AML-193 (cell line): ENCODE measurements at regions not wholly inside any gene's neighbourhood (a gene's known extent, or its start where the extent isn't known, plus 50 kb on each side); places are given as distances from the start of the nearest gene placed in this dataset.

Experiments
- DNase-seq, 2 experiments: peaks; one replicate each; lab custom pipeline; 2025; lab: John Stamatoyannopoulos, UW

DNA sequence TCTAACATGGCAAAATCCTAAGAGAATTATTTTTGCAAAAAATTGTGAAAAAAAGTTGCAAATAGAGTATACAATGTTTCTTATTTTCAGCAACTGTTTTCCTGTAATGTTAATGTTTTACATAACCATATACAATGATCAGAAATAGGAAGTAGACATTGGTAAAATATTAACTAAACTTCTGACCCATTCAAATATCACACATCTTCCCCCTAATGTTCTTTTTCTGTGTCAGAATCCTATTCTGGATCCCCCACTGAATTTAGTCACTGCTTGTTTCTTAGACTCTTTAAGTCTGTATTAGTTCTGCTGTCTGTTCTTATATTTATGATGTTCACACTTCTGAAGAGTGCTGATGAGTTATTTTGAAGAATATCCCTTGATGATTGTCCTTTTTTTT lies 62.0 kb downstream of the HFE start:
- no peak for DNase-seq

DNA sequence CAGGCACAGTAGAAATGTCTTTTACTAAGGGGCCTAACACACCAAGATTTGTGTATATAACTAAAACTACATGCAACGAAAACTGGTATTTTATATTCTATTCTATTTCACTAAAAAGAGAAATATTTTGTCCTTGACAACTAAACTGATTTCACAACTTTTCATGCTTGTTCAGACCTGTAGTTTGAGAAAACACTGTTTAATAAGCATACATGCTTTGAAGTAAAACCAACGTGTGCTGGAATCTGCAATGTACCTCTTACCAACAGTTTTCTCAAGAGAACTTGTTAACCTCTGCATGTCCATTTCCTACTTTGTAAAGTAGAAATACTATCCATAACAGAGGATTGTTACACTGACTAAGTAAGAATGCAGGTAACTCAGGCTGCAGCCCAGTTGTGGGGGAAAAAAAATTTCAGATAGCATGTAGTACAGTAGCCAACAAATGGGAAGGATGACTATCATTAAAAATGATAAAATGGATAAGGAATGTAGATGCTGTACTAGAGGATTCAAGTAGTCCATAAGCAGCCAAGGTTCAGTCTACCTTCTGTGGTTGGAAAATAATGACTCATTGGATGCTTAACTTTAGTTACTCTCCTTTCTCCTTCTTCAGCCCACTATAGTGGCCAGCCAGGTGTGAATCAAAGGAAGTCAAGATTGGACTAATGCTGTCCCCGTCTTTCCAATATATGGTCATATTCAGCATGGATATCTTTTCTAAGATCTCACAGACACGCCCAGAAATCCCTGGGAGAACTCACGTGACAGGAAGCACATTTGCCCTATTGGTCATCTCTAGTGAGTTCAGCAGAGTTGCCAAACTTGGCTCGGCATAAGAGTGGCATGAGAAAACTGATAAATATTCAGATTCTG lies 65.2 kb downstream of the HFE start:
- DNase-seq = no peak

DNA sequence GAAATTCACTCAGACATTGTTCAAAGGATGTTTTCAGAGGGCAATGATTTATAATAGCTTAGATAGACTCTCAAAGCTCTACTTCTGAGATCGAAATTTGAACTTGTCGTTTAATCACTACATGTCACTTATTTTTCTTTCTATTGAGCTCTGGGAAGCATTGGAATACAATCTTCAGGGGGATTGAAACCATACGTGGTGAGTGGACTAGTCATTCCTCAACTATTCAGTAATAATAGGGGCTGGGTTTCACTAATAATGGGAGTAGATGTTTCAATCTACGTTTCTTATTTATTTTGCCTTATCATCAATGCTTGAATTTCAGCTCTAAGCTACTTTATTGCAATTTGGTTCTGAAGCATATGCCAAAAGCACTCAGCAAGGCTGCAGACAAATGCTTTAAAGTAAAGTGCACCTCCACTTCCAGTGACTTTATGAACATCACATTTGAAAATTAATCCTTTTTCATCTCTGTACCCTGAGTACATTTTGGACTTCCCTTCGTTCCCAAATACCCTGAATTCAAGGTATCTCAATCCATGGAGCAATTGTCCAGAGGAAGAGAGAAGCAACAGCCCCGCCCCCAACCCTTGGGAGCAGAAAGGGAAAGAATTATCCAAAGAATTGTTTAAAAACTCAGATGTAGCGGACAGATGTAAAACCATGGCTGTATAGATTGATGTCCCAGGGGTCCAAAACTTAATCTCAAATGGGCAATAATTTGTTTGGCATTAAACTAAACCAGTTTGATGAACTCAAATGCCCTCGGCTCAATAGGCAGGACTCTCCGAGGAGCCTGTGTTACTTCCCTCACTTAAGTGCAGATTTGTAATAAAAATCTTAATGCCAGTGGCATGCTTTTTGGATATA lies 68.1 kb downstream of the HFE start:
- no peak for DNase-seq

DNA sequence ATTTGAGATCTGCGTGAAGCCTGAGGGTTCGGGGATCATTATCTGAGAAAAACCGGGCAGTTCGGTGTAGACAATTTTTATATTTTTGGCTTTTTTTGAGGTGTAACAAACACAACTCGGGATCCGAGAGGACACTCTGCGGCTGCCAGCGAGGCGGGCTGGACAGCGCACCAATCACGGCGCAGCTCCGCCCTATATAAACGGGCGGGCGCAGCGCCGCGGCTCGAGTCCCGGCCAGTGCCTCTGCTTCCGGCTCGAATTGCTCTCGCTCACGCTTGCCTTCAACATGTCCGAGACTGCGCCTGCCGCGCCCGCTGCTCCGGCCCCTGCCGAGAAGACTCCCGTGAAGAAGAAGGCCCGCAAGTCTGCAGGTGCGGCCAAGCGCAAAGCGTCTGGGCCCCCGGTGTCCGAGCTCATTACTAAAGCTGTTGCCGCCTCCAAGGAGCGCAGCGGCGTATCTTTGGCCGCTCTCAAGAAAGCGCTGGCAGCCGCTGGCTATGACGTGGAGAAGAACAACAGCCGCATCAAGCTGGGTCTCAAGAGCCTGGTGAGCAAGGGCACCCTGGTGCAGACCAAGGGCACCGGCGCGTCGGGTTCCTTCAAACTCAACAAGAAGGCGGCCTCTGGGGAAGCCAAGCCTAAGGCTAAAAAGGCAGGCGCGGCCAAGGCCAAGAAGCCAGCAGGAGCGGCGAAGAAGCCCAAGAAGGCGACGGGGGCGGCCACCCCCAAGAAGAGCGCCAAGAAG lies 69.0 kb downstream of the HFE start:
- DNase-seq = no peak

DNA sequence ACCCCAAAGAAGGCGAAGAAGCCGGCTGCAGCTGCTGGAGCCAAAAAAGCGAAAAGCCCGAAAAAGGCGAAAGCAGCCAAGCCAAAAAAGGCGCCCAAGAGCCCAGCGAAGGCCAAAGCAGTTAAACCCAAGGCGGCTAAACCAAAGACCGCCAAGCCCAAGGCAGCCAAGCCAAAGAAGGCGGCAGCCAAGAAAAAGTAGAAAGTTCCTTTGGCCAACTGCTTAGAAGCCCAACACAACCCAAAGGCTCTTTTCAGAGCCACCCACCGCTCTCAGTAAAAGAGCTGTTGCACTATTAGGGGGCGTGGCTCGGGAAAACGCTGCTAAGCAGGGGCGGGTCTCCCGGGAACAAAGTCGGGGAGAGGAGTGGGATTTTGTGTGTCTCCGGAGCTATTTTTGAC lies 69.6 kb downstream of the HFE start:
- DNase-seq = no peak

DNA sequence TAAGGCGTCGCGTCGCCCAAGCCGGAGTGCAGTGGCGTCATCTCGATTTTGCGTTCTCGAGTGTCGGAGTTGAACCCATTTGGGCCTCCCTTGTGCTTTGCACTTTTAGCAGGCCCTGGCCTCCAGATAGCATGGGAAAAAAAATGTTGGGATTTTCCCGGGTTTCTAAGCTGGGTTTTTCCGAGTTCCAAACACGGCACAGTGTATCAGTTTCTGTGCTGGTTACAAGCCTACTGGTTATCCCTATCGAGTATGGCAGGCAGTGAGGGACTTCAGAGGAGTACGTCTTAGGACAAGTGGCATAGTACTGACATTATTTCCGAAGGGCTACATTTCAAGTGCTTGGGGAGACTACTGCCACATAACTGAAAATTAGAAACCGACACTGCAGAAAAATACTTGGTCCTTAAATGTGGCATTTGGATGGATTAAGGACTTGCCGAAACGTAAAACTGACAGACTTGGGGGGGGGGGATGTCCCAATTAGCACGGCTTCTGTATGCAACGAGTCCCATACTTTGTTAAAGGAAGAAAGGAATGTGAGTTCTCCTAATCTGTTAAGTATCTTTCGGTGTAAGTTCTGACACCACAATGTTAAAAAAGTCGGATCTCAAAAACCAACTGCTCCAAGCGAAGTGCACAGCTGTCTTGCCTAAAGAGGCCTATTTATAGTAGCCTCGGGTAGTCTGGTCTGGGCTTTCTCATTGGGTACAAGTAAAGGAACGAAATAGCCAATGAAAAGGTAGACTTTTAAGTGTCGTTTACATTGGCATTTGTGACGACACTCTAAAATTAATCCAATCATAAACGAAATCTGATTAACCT lies 70.2 kb downstream of the HFE start:
- DNase-seq = no peak

DNA sequence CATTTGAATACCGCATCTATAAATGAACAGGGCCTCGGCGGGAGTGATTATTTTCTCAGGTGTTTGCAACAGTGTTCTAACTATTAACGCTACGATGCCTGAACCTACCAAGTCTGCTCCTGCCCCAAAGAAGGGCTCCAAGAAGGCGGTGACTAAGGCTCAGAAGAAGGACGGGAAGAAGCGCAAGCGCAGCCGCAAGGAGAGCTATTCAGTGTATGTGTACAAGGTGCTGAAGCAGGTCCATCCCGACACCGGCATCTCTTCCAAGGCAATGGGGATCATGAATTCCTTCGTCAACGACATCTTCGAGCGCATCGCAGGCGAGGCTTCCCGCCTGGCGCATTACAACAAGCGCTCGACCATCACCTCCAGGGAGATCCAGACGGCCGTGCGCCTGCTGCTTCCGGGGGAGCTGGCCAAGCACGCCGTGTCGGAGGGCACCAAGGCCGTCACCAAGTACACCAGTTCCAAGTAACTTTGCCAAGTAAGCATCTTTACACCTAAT lies 70.9 kb downstream of the HFE start:
- no peak for DNase-seq

DNA sequence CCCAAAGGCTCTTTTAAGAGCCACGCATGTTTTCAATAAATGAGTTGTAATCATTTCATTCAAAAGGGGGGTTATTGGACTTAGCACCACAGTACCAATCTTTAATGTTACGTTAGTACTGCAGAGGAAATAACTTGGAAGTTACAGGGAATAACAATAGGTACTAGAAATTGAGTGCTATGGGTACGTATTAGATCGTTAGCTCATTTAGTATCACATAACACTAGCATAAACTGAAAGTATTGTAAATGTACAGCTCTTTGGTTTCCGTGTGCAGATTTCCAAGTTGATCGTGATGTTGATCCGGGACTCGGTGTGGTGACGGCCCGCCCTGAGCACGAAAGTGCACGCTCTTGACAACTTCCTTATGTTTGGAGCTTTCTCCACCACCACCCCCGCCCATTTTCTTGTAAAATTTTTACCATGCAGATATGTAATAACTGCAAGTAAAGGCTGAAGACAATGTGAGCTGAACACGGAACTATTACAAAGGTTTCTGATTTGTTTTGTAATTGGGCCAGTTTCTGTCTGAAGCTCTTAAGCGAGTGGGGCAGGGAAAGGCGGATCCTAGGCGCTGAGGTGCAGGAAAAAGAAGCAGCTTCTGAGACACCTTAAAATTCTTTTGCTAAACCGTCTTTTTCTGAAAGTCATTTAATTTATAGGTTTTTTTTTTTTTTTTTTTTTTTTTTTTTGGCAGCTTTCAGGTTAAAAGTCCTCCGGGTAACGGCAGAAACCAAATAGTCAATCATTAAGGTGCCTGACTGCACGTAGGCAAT lies 71.5 kb downstream of the HFE start:
- DNase-seq = no peak

DNA sequence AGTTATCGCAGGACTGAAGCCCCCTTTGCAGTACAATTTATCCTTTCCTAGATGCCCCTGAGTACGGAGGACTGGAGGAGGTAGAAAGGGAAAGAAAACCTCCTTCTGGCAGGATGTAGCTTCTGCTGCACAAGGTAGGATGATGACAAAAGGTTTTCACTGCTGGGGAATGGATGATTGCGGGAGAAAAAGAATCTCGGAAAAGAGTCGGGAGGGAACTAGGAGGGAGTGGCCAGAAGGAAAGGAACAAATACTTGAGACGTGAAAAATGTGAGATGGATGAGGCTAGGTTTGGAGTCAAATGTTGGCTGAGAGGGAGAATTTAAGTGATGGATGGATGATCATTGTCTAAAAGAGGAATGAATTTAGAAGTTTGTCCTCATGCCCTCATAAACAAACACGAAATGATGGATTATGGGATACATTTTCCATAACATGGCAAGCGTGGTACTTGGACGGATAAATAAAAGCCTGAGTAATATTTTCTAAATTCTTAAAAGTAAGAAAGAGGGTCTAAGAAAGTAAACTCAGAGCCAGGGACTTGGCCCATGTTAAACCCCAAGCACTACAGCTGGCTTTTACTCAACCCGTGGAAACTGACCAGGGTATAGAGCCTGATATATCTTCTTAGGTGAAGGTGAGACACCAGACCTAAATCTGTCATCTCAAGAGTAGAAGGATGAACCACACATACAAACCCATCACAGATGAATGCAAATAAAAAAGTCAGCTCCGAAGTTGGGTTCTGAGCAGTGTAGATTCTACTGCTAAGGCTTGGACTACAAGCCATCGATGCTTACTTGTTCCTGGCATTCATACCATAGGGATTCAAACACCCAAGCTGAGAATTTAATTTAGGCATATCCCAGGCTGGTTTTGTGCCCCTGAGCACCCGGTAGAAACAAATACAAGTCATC lies 72.4 kb downstream of the HFE start:
- DNase-seq = no peak

DNA sequence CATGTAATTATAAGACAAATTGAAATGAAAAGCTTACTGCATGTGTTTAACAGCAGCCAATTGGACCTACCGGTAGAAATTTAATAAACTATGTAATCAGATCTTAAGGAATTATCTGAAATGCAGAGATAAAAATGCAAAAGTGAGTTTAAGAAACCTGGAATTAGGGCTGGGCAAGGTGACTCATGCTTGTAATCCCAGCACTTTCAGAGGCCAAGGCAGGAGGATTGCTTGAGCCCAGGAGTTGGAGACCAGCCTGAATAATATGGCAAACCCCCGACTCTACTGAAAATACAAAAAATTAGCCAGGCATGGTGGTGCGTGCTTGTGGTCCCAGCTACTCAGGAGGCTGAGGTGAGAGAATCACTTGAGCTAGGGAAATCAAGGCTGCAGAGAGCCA lies 74.1 kb downstream of the HFE start:
- DNase-seq = no peak

DNA sequence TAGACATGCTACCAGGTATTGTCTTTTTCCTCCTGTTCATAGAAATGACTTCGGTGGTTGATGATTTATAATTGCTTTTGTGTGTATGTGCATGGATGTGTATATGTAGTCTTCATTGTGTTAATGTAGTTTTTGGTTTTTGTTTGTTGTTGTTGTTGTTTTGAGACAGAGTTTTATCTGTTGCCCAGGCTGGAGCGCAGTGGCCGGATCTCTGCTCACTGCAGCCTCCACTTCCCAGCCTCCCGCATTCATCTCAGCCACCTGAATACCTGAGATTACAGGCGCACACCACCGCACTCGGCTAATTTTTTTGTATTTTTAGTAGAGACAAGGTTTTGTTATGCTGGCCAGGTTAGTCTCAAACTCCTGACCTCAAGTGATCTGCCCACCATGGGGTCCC lies 75.2 kb downstream of the HFE start:
- DNase-seq = no peak

DNA sequence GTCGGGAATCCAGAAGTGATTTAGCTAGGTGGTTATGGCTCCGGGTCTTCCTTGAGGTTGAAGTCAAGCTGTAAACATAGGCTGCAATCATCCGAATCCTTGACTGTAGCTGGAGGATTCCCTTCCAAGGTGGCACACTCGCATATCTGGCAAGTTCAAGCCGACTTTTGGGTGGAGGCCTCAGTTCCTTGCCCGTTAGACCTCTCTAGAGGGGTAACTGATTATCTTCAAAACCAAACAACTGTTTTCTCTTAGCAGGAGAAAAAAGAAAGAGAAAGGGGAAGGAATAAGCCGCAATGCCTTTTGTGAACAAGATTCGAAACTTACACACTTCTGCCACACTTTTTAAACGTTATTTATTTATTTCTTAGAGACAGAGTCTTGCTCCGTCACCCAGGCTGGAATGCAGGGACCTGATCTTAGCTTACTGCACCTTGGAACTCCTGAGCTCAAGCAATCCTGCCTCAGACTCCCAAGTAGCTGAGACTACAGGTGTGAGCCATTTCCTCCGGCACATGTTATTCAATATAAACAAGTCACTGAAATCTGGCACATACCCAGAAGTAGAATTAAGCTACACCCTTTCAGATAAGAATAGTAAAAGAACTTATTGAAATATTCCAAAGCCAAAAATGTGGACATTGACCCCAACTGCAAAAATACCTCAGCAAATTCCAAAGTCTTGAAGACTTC lies 76.3 kb downstream of the HFE start:
- DNase-seq = no peak

DNA sequence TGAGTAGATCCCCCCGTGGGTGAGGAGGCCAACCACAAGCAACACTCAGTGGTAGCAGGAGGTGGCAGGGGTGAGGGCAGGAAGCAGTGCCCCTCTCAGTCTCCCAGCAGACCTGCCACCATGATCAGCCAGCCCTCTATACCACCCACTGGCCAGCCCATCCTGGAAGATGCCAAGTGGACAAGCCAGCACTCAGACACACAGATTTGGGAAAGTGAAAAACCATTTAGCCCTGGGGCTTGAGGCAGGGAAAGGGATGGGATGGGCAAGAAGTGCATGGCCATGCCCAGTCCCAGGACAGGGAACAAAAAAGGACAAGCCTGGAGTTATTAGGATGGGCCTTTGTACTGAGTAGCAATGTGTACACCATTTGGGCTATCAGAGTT lies 76.9 kb downstream of the HFE start:
- DNase-seq = no peak

DNA sequence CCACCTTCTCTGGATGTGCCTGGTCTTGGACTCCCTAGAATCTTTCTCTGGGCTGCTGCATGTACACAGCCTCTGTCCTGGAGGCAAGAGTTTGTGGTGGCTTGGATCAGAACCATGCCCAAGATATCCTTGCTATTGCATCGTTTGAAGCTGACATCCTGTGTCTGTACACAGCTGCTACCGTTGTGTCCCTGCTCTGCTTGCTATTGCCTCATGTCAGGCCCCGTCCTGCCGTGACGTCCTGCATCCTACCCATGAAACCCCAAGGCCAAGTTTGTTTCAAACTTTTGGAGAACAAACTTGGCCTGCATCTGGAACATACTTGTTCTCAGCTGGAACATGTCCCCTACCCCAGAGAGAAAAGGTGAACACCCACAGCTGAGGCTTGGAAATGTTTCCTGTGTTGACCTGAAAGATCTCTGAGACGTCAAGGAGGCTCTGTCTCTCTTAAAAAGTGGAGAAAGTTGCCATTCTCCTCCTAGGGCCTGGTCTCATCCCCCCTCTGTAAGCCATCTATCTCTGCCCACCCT lies 78.1 kb downstream of the HFE start:
- no peak for DNase-seq

DNA sequence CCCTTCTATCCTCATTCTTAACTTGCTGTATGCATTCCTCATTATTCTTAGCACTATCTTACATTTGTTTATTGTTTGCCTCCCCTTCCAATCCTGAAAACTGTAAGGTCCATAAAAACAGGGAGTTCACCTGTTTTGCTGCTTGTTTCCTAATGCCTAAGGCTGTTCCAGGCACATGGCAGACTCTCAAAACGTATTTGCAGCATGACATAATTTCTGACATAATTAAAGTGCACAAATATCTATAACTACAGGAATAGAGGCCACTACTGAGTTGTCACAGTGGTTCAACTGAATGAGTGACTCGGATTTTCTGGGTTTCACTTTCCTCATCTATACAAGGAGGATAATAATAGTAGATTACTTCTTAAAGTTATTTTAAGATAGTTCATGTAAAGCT lies 83.0 kb downstream of the HFE start:
- DNase-seq = no peak

DNA sequence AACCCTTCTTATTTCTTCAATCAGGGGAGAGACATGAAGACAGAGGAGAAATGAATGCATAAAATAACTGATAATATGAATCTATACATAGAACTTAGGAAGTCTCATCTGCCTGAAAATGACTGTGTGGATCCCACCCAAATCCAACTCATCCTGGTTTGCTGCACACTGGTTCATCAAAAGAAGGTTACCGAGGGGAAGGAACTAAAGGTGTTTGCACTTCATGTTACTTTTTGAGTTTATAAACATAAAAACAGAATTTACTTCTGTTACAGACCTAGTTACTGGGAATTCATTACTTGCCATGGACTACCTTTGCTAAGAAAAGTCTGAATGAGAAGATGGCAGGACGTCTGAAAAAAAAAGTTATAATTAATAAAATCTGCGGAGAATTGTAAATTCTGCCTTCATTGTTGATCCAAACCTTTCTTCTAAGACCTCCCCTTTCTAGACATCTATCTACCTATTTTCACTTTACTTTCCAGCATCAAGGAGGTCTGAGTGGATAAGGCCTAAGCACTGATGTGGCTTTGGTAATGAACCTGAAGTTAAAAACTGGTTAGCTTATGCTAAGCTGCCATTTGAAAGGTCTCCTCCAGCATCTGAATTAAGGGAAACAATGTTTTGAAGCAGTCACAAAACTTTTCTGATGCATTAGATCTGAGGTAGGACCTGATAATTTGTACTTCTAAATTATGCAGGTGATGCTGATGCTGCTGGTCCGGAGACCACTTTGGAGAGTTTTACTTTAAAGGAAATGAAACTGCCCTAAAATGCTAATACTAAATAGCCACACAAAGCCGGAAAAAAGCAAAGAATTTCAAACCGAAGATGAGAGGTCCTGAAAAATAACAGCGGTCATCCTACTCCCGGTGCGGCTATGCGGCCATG lies 84.0 kb downstream of the HFE start:
- DNase-seq = no peak

DNA sequence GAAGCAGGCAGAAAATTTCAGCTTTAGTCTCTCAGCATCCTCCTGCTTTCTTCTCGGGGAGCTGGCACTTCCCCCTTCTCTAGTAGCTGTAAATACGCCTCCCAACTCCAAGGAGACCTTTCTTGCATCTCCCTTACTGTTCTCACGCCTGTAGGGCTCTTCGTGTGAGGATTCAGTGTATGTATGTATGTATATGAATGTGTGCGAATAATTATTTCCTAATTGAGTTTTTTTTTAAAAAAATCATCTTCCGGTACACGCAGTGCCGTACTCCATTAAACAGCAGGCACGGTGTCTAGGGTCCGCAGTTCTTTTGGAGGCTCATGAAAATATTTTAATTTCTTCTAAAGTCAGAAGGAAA lies 85.4 kb downstream of the HFE start:
- no peak for DNase-seq

DNA sequence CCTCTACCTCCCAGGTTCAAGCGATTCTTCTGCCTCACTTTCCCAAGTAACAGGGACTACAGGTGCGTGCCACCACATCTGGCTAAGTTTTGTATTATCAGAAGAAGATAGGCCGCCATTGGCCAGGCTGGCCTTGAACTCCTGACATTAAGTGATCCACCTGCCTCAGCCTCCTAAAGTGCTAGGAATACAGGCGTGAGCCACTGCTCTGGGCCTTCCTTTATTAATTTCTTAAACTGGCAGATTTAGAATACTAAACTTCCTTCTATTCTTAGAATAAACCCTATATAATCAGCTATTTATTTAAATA lies 86.6 kb downstream of the HFE start:
- DNase-seq = no peak
